HG03575 (cell line): ENCODE measurements at regions not wholly inside any gene's neighbourhood (a gene's known extent, or its start where the extent isn't known, plus 50 kb on each side); places are given as distances from the start of the nearest gene placed in this dataset.

ENCODE experiments used
- ATAC-seq: cut with Tn5 transposase; IDR thresholded peaks from one replicate; pipeline ENCODE4 v1.9.1; 2021; ENCODE audit not compliant: unreplicated experiment, insufficient number of reproducible peaks, low FRiP score; ENCODE audit errors: extremely low read depth

GRCh38 chr4:160193787-160194186 lies 1090.9 kb downstream of the RAPGEF2 start:
- no peak for ATAC-seq

GRCh38 chr4:160194716-160195115 lies 1091.8 kb downstream of the RAPGEF2 start:
- ATAC-seq: no peak

DNA sequence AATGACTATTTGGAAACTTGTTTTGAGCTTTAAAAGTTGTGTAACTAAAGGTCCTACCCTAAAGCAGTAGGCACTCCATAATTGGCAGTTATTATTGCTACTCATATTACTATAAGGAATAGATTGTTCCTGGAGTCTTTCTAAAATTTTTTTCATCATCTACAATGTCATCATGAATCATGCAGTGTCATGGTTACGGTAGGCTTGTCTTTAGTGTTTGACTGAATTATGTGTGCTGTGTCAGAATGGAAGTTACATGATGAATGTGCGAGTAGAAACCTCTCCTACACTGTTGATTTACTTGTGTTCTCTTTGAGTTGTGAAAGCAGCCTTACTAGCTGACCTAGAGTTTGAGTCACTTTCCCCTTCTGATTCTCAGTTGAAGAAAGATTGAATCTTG lies 1099.9 kb downstream of the RAPGEF2 start:
- no peak for ATAC-seq

DNA sequence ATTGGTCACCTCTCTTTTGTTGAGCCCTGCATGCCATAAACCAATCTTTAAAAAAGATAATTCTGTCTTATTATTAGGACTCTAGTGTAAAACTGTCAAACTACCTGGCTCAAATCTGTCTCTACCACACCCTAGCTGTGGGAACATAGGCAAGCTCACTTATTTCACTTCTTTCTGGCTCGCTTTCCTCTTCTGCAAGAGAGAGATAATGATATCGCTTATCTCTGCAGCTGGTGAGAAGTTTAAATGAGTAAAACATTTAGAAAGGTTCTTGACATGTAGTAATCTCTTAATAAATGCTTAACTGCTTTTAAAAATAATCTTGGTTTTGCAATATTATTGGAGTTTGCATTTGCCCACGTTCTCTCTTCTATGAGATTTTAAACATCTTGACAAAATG lies 1109.2 kb downstream of the RAPGEF2 start:
- no peak for ATAC-seq

DNA sequence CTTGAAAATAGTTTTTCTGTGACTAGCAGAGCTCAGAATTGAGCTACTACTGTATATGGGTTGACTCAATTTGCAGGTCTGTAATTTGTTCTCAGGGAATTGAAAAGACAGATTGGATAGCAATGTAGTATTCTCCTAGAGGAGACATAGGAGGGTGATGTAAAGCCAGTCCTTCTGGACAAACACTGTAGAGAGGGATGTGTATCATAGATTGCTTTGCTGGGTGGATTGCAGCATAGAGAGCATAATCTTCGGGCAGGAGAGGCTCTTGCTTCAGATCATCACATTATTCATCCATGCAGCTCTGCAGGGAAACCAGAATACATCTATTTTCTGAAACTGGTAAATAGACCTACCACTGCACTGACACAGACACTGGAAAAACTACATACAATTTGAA lies 1110.5 kb downstream of the RAPGEF2 start:
- ATAC-seq: no peak

DNA sequence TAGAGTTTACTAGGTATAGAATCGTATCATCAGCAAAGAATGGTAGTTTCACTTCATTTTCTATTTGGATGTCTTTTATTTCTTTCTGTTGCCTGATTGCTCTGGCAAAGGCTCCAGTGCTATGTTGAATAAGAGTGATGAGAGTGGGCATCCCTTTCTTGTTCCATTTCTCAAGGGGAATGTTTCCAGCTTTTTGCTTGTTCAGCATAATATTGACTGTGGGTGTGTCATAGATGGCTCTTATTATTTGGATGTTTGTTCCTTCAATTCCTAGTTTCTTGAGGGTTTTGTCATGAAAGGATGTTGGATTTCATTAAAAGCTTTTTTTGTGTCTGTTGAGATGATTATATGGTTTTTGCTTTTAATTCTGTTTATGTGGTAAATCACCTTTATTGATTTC lies 1114.5 kb downstream of the RAPGEF2 start:
- no peak for ATAC-seq

DNA sequence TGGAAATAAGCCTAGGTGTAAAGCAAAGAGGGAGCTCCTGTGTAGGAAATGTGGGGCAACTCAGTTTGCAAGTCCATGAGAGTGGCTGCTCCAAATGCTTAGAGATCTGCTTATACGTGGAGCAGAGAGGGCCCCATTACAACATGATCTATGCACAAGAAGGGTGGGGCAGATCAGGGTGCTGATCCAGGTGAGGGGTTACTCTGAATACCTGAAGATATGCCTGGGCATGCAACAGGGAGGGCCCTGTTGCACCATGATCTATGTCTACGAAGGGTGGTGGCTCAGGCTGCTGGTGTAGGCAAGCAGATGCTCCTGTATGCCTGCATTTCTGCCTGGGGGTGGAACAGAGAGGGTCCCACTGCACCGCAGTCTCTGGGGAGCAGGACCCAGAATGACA lies 1121.2 kb downstream of the RAPGEF2 start:
- ATAC-seq: no peak

DNA sequence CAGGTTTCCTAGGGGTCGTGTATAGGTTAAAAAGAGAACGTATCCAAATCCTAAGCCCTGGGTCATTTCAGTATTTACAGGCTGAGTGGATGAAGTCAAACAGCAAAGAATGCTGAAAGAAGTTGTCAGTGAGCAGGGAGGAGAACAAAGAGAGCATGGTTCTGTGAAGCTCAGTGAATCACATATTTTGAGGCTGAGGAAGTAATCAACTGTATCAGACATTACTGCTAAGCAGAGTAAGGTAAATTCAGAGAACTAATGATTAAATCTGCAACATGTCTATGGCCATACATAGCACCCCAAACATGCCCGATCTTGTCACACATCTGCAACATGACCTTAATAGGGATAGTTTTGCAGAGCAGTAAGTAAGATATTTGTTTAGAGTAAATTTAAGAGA lies 1130.3 kb downstream of the RAPGEF2 start:
- ATAC-seq: no peak

DNA sequence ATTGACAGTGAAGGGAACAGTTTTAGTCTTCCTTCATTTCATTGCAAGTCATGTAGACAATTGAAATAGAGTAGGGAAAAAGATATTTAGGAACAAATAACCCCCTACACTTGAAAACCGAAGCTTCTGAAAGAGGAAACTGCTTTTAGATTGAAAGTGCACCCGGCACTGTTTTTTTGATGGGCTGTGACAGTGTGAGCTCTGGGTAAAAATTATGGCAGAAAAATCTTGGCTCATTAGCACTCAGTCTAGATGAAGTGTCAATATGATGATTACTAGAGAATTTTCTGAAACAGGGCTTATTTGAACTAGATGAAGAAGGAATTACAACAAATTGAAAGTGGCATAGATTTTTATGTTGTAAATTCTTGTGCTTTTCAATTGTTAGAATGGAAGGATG lies 1132.4 kb downstream of the RAPGEF2 start:
- no peak for ATAC-seq

GRCh38 chr4:160235771-160236170 lies 1132.9 kb downstream of the RAPGEF2 start:
- ATAC-seq: no peak

GRCh38 chr4:160238790-160239189 lies 1135.9 kb downstream of the RAPGEF2 start:
- ATAC-seq: no peak

DNA sequence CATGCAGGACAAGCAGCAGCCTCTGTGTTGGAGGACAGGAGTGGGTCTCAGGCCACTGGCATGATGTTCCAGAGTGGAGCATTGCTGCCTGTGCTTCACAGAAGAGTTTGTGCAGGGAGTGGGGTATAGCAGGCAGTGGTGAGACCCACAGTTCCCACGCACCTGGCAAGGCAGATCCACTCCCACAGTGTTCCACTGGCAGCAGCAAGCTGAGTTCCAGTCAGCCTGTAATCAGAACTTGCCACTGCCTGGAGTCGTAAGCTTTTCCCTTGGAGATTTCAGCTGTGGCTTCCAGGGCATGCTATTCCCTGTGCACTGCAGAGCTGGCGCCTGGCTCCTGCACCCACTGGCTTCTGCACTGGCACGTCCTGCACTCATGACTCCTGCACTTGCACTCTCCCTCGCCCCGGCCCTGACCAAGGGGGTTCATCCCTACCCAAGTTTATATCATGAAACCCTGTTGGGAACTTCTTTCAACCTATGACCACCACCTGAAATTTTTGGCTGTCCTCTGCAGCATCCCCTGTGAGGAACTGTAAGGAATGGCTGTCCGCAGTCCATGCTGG lies 1144.3 kb downstream of the RAPGEF2 start:
- no peak for ATAC-seq

- no peak for ATAC-seq
These were observed 1148.8 kb downstream of the RAPGEF2 start for GRCh38 chr4:160251522-160252170.

GRCh38 chr4:160257318-160257717 lies 1154.4 kb downstream of the RAPGEF2 start:
- no peak for ATAC-seq

GRCh38 chr4:160265014-160265413 lies 1162.1 kb downstream of the RAPGEF2 start:
- ATAC-seq: no peak

GRCh38 chr4:160265836-160266235 lies 1163.0 kb downstream of the RAPGEF2 start:
- ATAC-seq: no peak

- no peak for ATAC-seq
These were observed 1174.0 kb downstream of the RAPGEF2 start for GRCh38 chr4:160276785-160277325.

DNA sequence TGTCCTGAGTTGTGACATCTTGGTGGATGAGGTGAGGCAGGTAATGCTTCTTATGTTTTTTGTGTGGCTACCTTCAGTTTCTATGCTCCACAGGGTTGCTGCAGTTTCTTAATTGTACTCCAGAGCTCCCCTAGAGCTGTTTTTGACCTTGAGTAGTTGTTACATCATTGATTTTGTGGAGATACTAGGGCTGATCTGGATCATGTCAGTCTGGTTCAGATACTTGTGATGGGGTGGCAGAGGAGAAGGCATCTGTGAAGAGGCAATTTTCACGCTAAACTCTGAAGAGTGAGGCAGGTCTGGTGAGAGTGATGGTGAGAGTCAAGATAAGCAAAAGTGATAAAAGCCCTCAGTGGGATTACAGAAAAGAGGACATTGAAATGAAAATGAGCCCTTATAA lies 1180.2 kb downstream of the RAPGEF2 start:
- ATAC-seq: no peak

GRCh38 chr4:160284516-160284915 lies 1181.6 kb downstream of the RAPGEF2 start:
- no peak for ATAC-seq

- no peak for ATAC-seq
These were observed 1183.2 kb downstream of the RAPGEF2 start for GRCh38 chr4:160286051-160286450.

GRCh38 chr4:160296476-160296875 lies 1193.6 kb downstream of the RAPGEF2 start:
- no peak for ATAC-seq
